Liver (tissue), 3 donors: ENCODE measurements at regions not wholly inside any gene's neighbourhood (a gene's known extent, or its start where the extent isn't known, plus 50 kb on each side); places are given as distances from the start of the nearest gene placed in this dataset.
"Not testable (repeated sequence)": the region's sequence is repeated elsewhere in the genome, so short reads cannot be mapped to it uniquely, and the experiment has no call there.

ENCODE experiments used
- ATF3 ChIP-seq: IDR thresholded peaks from 2 replicates; pipeline ENCODE4 v1.6.1; 2016; ENCODE audit warnings: antibody characterized with exemption
- CTCF ChIP-seq: fragments of 150-350 bp; IDR thresholded peaks from 2 replicates; pipeline ENCODE4 v1.5.1; 2017; ENCODE audit warnings: improper control_type of control experiment, low read depth, low read length; ENCODE audit not compliant: missing input control
- EGR1 ChIP-seq, 2 donors: IDR thresholded peaks; 2 replicates each; pipeline ENCODE4 v1.6.1; 2016 to 2018; ENCODE audit warnings: antibody characterized with exemption in 2 of 2, low read depth in 2 of 2
- FOXA1 ChIP-seq: IDR thresholded peaks from 2 replicates; pipeline ENCODE4 v1.6.1; 2016; ENCODE audit warnings: antibody characterized with exemption
- FOXA2 ChIP-seq: IDR thresholded peaks from 2 replicates; pipeline ENCODE4 v1.6.1; 2016; ENCODE audit warnings: antibody characterized with exemption
- GABPA ChIP-seq, 2 donors: IDR thresholded peaks in 1 of 2; conservative IDR thresholded peaks in 1 of 2; 2 replicates each; pipeline ENCODE4 v1.6.1; 2016; ENCODE audit warnings: antibody characterized with exemption in 2 of 2, mild to moderate bottlenecking in 1 of 2, moderate library complexity in 1 of 2
- HNF4G ChIP-seq: IDR thresholded peaks from 2 replicates; pipeline ENCODE4 v1.6.1; 2016; ENCODE audit warnings: antibody characterized with exemption
- JUND ChIP-seq, 2 donors: IDR thresholded peaks; 2 replicates each; pipeline ENCODE4 v1.6.1; 2016; ENCODE audit warnings: antibody characterized with exemption in 2 of 2
- MAX ChIP-seq: IDR thresholded peaks from 2 replicates; pipeline ENCODE4 v1.6.1; 2016; ENCODE audit warnings: antibody characterized with exemption
- RAD21 ChIP-seq, 2 donors: IDR thresholded peaks; 2 replicates each; pipeline ENCODE4 v1.6.1; 2016; ENCODE audit warnings: antibody characterized with exemption in 2 of 2, mild to moderate bottlenecking in 2 of 2
- REST ChIP-seq: IDR thresholded peaks from 2 replicates; pipeline ENCODE4 v1.6.1; 2016; ENCODE audit warnings: antibody characterized with exemption, mild to moderate bottlenecking
- RXRA ChIP-seq, 2 donors: IDR thresholded peaks; 2 replicates each; pipeline ENCODE4 v1.6.1; 2017 to 2018; ENCODE audit warnings: antibody characterized with exemption in 2 of 2, mild to moderate bottlenecking in 1 of 2
- TAF1 ChIP-seq: conservative IDR thresholded peaks from 2 replicates; pipeline ENCODE4 v1.6.1; 2016; ENCODE audit warnings: antibody characterized with exemption, mild to moderate bottlenecking
- YY1 ChIP-seq: IDR thresholded peaks from 2 replicates; pipeline ENCODE4 v1.6.1; 2016; ENCODE audit warnings: antibody characterized with exemption, mild to moderate bottlenecking
- donor health status: healthy.
- donor health status: healthy.

GRCh38 chr17:45601605-45602539 is 111.4 kb upstream of the PLEKHM1 start:
- TF ChIP-seq FOXA1; HNF4G; CTCF; ATF3; MAX; YY1; GABPA (IDR thresholded peaks at IDR 0.05 in 1 of 2, conservative IDR thresholded peaks at IDR 0.05 in 1 of 2); RAD21 (IDR thresholded peaks at IDR 0.05); REST; JUND (IDR thresholded peaks at IDR 0.05); EGR1 (IDR thresholded peaks at IDR 0.05; ENCODE audit: low read depth in 2 of 2); FOXA2; TAF1; RXRA (IDR thresholded peaks at IDR 0.05): not testable (repeated sequence)
